Adrenal gland (tissue), 5 donors: ENCODE measurements at regions not wholly inside any gene's neighbourhood (a gene's known extent, or its start where the extent isn't known, plus 50 kb on each side); places are given as distances from the start of the nearest gene placed in this dataset.

Experiments used
- POLR2A ChIP-seq, 2 donors: fragments of 450-650 bp; IDR thresholded peaks; one replicate each; pipeline ENCODE4 v1.6.1; 2017; ENCODE audit warnings: antibody characterized with exemption in 2 of 2, mild to moderate bottlenecking in 2 of 2, moderate library complexity in 1 of 2
- TF ChIP-seq, protein P1 (sequence below), 6 experiments: fragments of 450-650 bp in 4 of 6; fragments of 200-600 bp in 2 of 6; sonication (generic) in 1 of 6; IDR thresholded peaks; 1 replicate in 5 of 6; 2 replicates in 1 of 6; pipeline versions ENCODE4 v1.5.1 to v1.8.0; 2016 to 2021; ENCODE audit warnings: antibody characterized with exemption in 6 of 6, mild to moderate bottlenecking in 2 of 6, moderate library complexity in 1 of 6
- donor health status: DM: no; HTN: no; CAD: no.

DNA sequence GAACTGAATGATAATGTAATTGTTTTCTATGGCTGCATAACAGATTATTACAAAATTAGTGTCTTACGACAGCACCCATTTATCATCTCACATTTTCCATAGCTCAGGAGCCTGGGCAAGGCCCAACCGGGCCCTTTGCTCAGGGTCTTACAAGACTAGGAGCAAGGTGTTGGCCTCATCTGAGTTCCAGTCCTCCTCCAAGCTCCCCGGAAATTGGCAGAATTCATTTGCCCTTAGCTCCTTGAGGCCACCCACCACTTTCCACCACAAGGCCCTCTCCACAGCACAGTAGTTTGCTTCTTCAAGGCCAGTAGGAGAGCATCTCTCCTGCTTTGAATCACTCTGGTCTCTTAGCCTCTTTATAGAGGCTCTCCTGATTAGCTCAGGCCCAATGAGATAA is 89.2 kb upstream of the SALL3 start:
- TF ChIP-seq, protein P1, sequence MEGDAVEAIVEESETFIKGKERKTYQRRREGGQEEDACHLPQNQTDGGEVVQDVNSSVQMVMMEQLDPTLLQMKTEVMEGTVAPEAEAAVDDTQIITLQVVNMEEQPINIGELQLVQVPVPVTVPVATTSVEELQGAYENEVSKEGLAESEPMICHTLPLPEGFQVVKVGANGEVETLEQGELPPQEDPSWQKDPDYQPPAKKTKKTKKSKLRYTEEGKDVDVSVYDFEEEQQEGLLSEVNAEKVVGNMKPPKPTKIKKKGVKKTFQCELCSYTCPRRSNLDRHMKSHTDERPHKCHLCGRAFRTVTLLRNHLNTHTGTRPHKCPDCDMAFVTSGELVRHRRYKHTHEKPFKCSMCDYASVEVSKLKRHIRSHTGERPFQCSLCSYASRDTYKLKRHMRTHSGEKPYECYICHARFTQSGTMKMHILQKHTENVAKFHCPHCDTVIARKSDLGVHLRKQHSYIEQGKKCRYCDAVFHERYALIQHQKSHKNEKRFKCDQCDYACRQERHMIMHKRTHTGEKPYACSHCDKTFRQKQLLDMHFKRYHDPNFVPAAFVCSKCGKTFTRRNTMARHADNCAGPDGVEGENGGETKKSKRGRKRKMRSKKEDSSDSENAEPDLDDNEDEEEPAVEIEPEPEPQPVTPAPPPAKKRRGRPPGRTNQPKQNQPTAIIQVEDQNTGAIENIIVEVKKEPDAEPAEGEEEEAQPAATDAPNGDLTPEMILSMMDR (IDR thresholded peaks at IDR 0.05), result no peak
- no peak for TF ChIP-seq POLR2A (IDR thresholded peaks at IDR 0.05)
